GM19035 (cell line): ENCODE measurements at regions not wholly inside any gene's neighbourhood (a gene's known extent, or its start where the extent isn't known, plus 50 kb on each side); places are given as distances from the start of the nearest gene placed in this dataset.

Experiments used
- ATAC-seq: cut with Tn5 transposase; IDR thresholded peaks from one replicate; pipeline ENCODE4 v1.9.1; 2021; ENCODE audit not compliant: unreplicated experiment

DNA sequence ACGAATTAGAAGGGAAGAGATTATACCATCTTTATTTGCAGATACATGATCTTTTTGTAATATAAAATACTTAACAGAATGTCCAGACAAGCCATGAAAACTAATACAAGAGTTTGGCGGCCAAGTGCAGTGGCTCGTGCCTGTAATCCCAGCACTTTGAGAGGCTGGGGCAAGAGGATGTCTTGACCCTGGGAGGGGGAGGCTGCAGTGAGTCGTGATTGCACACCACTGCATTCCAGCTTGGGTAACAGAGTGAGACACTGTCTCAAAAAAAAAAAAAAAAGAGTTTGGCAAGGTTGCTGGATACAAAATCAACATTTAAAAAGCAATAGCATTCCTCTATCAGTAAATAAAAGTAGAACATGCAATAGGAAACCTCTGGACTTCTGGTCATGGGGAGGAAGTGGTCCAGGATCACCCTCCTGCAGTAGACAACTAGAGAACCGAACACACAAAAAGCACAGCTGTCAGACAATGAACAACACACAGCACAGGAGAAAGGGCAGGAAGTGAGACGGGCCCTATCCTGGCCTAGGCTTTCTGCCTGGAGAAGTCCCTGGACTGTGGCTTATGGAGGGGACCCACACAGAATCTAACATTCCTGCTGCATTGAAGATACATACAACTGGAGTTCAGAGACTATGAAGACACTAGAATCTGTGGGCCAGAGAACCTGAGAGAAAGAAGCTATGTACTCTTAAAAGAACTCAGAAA lies 118.9 kb upstream of the ARL4C start:
- ATAC-seq, result no peak

DNA sequence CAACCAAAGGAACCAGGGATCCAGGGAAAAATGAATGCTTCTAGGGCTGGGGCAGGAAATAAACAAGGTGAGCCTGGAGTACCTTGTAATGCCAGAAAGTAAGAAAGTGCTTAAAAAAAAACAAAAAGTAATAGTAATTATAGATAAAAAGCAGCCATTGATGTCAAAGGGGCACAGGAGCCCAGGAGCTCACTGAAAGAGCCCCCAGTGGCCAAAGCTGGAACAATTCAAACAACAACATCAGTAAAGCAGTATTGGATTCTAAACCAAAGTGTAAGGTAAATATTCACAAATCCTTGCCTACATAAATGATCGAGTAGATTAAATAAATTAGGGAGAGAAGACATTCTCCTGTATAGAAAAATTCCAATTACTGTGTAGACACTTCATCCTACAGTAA lies 114.3 kb upstream of the ARL4C start:
- ATAC-seq, result no peak

DNA sequence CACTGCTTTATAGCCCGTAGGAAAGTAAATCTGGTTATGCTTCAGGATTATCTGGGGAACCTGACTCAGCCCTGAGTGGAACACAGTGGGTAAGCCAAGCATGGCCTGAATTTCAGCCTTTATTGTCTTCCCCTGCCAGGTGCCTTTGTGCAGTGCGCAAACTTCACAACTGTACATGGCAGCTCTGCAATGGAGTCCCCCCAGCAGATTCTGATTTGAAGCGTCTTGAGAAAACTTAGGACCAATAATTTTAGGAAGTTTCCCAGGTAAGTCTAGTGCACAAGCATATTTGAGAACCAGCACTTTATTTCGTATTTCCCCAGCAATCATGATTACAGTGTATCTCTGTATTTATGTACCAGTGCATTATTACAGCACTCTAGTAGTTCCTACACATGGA lies 112.1 kb upstream of the ARL4C start:
- ATAC-seq, result no peak

DNA sequence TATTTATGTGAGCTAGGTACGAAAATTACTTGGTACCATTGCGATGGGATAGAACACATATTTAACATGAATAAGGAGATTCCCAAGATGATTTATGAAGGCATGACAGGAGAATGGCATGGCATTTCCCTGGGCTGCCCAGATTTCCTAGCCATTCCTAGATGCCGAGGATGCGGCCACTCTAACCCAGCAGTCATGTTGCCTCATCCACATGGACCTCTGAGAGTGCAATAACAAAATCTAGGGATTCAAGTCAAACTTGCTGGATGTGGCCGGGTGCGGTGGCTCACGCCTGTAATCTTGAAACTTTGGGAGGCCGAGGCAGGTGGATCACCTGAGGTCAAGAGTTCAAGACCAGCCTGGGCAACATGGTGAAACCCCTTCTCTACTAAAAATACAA lies 110.8 kb upstream of the ARL4C start:
- no peak for ATAC-seq

DNA sequence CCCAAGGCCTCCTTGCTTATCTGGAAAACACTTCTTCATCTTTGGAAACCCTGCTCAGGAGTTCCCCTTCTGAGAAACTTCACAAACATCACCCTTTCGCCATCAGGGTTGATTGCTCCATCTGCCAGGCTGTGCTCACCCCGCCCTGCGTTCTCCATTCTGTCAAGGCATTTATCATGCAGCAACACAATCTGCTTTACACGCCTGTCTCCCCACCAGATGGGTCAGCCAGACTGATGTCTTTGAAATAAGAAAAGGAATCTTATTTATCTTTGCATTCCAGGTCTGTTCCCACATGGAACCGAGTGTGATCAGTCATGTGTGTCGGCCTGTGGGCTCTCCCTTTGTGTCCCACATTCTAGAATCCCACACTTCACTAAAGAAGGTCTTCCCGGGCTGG lies 110.0 kb upstream of the ARL4C start:
- ATAC-seq, result no peak

DNA sequence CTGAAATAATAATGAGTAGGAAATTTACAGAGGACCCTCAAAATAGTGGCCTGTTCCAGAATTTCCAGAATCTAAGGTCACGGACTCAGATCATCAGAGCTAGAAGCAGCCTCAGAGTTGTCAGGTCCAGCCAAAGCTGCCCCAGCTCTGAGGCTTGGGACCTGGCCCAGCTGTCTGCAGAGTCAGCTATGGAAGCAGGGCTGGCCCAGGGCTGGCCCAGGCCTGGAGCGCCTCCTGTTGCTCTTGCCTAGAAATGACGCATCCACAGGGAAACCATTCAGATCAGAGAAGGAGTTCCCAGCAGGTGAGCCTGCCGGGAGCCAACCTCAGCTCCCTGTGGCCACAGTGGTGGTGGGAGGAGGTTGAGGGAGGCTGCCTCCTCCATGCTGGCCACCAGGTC lies 106.7 kb upstream of the ARL4C start:
- ATAC-seq, result no peak

DNA sequence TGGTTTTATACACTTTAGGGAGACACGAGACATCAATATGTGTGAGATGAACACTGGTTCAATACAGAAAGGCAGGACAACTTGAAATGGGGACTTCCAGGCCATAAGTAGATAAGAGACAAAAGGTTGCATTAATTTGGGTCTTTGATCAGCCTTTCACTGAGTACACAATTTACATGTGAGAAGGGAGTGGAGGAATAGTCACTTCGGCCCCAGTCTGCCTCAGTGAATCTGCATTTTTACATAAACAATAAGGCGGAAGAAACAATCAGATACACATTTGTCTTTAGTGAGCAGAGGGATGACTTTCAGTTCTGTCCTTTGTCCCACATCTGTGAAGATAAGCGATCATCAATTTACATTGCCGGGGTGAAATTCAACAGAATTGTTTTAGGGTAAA lies 104.3 kb upstream of the ARL4C start:
- ATAC-seq, result no peak

DNA sequence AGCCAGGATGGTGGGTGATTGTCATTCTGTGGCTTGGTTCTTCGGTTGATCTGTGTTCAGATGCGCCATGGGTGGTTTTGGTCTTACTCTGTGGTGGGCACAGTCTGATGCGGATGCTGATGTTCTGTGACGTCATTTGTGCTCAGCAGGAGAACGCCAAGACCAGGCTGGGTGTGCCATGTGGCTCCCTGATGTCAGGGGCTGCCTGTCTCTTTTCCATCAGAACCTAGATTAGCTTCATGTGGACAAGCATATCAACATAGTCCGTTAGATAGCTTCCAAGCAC lies 100.6 kb upstream of the ARL4C start:
- ATAC-seq, result no peak

DNA sequence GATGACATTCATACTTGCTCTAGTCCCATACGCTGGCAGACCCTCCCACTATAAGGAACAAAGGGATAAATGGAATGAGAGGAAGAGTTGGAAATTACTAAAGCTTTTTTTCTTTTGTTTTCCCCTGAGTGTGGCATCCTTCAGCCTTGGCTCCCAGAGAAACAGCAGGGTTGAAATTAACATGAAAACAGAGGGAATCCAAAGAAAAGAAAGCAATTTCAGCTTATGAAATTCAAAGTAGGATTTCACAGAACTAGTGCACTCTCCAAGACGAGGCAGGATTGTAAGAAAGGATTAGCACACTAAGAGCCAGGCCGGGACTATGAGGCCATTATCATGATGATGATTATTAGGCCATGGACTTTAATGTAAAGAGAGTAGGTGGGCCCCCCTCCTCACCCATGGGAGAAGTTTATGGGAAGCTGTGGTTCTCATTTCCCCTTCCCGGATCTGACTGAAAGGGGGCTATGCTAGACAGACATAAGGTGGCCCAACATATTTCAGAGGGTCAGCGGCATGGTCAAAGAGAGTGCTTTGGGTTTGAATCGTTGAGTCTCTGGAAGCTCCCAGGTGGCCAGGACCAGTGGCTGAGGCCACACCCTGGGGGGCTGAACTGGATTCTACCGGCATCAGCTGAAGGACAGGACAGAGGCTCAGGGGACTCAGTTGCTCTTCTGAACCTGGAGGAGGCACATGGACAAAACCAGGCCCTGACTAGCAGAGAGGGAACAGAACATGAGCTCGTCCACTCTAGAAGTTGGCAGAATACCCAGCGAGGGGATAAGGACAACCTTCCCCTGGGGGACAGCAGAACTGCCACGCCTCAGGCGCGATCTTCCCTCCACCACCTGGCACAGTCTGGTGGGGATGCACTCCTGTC lies 100.1 kb upstream of the ARL4C start:
- ATAC-seq, result no peak

DNA sequence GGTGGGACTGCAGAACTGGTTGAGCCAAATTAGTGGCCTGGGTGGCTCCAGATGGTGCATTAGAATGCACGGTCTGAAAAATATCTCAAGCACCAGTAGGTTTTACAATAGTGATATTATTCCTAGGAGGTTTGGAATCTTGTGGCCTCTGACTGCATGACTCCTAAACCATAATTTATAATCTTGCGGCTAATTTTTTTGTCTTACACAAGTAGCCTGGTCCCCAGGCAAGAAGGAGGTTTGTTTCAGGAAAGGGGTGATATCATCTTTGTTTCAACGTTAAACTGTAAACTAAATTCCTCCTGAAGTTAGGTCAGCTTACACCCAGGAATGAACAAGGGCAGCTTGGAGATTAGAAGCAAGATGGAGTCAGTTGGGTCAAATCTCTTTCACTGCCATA lies 98.9 kb upstream of the ARL4C start:
- ATAC-seq, result no peak

DNA sequence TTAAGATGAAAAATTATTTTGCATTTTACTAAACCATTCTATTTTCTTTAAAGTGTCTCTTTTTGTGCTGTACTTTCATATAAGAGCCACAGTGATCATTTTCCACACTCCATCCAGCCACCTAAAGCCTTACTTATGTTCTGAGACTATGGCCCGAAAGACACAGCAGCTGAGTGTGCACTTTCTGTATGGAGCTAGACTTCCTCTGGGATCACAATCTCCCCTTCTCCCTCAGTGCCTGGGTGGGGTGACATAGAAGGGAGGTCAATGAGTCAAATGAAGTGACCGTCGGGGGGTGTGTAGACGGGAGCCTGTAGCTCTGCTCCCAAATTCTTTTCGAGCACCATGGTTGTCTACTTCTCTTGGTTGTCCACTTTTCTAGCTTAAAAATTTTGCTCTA lies 97.8 kb upstream of the ARL4C start:
- no peak for ATAC-seq

DNA sequence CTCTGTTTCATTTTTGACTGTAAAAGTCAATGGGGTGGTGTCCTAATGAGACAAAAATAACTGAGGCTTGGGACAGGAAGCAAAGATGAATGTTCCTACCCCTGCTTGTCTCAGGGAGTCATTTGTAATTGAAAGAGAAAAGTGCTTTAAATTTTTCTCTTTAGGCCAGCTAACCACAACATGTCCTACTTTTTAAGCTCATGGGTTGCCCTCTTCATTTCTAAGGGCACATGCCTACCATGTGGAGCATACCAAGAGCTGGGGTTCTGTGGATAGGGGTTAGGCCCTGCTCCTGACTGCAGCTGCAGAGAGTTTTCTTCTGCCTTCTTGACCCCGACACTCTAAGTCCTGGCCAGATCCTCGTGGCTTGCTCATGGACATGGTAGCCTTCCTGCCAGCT lies 96.8 kb upstream of the ARL4C start:
- ATAC-seq, result no peak

DNA sequence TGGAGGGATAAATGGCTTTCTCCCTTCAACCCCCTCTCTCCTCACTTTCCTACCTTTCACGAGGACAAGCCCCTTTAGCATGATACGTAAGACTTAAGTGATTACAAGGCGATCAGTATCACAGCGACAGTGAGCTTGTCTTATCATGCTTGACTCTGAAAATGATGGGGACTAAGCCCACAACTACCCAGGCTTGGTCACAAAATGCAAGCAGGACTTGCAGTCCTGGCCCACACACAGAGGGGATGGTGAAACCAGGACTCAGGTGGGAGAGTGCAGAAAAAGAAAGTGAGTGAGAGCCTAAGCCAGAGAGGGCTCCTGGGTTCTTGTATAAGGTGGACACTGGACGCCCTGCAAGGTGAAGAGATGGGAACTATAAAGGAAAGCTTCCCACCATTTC lies 95.7 kb upstream of the ARL4C start:
- no peak for ATAC-seq

DNA sequence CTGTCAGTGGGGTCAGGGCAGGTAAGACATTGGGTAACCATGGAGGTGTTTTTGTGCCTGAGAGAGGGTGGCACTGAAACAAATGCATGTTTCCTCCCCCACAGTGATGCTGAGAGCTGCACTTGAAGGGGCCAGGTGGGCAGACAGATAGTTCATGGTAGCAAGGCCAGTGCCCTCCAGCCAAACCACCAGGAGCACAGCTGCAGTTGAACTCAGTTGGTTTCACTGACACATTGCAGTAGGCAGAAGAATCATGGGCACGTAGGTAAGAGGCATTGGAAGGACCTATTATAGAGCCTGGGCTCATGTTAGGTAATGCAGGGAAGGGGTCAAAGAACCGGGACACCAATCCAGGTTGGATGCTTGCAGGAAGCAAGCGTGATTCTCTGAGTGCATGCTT lies 93.2 kb upstream of the ARL4C start:
- no peak for ATAC-seq

DNA sequence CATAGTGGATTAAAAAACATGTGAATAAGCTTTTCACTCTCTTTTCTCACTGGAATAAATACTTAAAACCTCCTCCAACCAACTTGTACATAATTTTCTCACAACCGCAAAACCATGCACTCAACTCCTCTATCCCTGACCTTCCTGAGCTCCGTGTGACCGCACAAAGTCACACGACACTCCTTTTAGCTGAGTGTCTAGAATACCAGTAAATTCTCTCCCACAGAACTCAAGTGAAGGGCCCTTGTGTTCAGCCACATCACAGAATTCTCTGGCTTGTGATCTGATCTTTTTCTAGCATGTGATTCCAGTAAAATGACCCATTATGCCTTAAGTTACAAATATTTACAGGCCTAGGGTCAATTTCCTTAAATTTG lies 91.2 kb upstream of the ARL4C start:
- no peak for ATAC-seq

DNA sequence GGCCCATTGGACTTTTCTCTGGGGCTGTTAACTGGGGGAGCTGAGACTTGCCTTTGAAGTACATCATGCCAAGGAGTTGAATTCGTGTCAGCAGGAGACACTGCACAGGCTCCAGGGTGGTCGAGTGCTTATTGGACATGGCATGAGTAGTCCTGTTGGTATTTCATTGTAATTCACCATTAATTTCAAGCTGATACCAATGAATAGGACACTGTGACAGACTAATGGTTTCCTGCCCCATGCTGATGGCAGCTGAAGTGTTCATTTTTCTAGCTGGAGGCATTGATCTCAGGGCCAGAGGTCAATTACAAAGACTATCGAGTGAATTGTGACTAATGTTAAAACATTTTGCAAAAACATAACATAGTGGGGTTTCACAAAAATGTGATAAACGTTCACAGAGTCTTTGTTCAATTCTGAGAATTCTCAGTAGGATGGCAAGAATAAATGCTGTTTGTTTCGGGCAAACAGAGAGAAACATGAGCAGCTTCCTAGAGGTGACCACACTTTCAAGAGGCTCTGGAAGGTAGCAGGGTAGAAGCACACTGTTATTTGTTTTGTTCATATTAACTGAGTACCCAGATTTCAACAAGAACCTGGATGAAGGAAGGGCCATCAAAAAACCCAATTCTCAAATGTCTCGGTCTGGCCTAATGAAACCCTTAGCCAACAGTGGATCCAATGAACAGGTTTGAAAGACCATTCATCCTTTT lies 90.6 kb upstream of the ARL4C start:
- no peak for ATAC-seq

DNA sequence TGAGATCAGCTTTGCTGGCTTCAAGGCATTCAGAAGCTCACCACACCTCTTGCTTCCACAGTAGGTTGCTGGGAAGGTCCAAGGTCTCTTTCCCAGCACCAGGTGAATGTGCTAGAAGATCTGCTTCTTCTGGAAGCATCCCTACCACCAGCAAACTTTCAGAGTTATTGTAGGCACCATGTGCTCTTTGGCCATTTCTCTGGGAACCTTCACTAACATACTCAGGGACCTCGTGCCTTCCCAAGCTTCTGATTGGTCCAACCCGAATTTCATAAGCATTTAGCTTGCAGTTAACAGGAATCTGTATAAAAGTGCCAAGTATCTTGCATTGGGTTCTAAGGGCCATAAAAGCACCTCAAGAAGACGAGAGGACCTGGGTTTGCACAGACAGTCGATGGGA lies 86.5 kb upstream of the ARL4C start:
- ATAC-seq, result no peak

DNA sequence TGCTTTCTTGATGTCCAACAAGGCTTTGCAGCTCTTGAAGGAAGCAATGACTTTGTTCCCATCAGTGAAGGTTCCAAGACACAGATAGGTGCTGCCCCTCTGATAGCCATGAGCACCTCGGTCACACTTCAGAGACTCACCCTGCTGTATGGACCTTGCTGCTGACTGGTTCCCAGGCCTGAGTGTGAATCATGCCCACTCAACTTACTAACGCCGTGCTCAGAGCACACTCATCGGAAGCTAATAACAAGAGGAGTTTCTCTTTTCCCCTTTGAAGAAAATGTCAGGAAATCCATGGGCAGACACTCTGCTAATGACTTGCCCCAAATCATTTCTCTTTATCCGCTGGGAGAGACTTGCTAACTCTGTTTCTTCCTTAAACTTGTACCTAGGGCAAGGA lies 83.8 kb upstream of the ARL4C start:
- ATAC-seq, result no peak

DNA sequence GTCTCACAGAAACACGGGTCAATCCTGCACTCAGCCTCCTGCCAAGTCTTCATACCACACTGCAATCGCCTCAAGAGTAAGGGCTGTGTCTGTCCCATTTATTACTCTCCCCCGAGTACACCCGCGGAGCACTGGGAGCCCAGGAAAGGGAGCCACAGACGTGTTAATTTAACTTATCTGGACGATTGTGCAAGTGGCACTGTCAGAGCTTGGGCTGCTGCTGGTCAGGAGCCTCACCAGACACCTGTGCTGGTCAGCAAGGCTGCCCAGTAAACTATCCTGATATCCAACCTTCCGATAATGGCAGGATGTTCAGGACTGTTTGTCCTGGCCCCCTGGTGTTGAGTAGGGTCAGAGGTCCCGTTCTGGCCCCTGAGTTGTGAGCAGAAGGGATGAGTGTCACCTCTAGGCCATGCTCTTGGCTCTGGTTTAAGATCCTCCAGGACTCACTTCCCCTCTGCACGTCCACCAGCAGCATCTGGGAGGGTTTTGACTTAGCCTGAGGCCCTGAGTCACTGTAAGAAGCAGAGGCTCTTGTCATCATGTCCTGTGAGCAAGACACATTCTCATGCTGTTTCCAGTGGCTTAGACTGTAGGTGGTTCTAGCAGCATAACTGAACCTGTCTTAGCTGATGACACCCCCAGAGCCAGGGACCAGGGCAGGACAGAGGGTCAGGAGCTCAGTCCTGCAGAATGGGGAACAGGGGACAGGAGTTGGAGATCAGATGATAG lies 82.5 kb upstream of the ARL4C start:
- no peak for ATAC-seq

DNA sequence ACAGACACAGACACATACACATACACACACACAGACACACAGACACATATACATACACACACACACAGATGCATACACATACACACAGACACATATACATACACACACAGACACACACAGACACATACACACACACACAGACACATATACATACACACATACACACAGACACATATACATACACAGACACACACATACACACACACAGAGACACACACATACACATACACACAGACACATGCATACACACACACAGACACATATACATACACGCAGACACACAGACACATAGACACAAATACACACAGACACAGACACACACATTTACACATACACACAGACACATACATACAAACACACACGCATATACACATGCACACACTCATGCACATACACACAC lies 81.5 kb upstream of the ARL4C start:
- no peak for ATAC-seq

DNA sequence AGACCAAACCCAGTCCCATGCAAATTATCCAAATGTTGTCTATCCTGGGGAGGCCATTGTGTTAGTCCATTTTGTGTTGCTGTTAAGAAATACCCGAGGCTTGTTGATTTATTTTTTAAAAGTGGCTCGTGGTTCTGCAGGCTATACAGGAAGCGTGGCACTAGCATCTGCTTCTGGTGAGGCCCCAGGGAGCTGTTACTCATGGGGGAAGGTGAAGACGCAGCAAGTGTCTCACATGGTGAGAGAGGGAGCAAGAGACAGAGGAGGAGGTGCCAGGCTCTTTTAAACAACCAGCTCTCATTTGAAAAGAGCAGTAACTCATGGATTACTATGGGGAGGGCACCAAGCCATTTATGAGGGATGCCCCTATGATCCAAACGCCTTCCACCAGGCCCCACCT lies 80.3 kb upstream of the ARL4C start:
- ATAC-seq, result no peak
